NCI-H460 (cell line): ENCODE measurements at regions not wholly inside any gene's neighbourhood (a gene's known extent, or its start where the extent isn't known, plus 50 kb on each side); places are given as distances from the start of the nearest gene placed in this dataset.
"Not testable (repeated sequence)": the region's sequence is repeated elsewhere in the genome, so short reads cannot be mapped to it uniquely, and the experiment has no call there.

ENCODE experiments used
- DNase-seq: peaks from one replicate; pipeline ENCODE4 v3.0.0-alpha.2; 2016; ENCODE audit warnings: low read depth; ENCODE audit errors: extremely low read depth

- DNase-seq: no peak
Measured at GRCh38 chr20:50323777-50324775, 133.4 kb downstream of the CEBPB start.

GRCh38 chr20:50325215-50325614 is 134.6 kb downstream of the CEBPB start:
- no peak for DNase-seq

GRCh38 chr20:50325651-50326050 is 135.0 kb downstream of the CEBPB start:
- DNase-seq: no peak

GRCh38 chr20:50327666-50328065 is 137.0 kb downstream of the CEBPB start:
- no peak for DNase-seq

GRCh38 chr20:50328222-50328979 is 137.8 kb downstream of the CEBPB start:
- no peak for DNase-seq

GRCh38 chr20:50328996-50329898 is 138.6 kb downstream of the CEBPB start:
- DNase-seq: no peak

- no peak for DNase-seq
Measured at GRCh38 chr20:50329981-50330503, 139.4 kb downstream of the CEBPB start.

- DNase-seq: no peak
Measured at GRCh38 chr20:50330504-50331313, 140.1 kb downstream of the CEBPB start.

GRCh38 chr20:50331469-50332363 is 141.1 kb downstream of the CEBPB start:
- no peak for DNase-seq

- DNase-seq: no peak
Measured at GRCh38 chr20:50332491-50332980, 141.9 kb downstream of the CEBPB start.

GRCh38 chr20:50333131-50333670 is 142.6 kb downstream of the CEBPB start:
- DNase-seq: no peak

GRCh38 chr20:50333812-50334211 is 143.2 kb downstream of the CEBPB start:
- DNase-seq: no peak

GRCh38 chr20:50334512-50334911 is 143.9 kb downstream of the CEBPB start:
- not testable (repeated sequence) for DNase-seq

GRCh38 chr20:50335105-50335504 is 144.5 kb downstream of the CEBPB start:
- peak; percentile 26 for DNase-seq

GRCh38 chr20:50335866-50336265 is 145.2 kb downstream of the CEBPB start:
- DNase-seq: no peak

GRCh38 chr20:50336661-50337060 is 146.0 kb downstream of the CEBPB start:
- no peak for DNase-seq

GRCh38 chr20:50337521-50338466 is 147.2 kb downstream of the CEBPB start:
- no peak for DNase-seq
